Heart left ventricle (tissue), 13 donors: ENCODE measurements at regions not wholly inside any gene's neighbourhood (a gene's known extent, or its start where the extent isn't known, plus 50 kb on each side); places are given as distances from the start of the nearest gene placed in this dataset.
"Not testable (repeated sequence)": the region's sequence is repeated elsewhere in the genome, so short reads cannot be mapped to it uniquely, and the experiment has no call there.

Experiments
- POLR2A ChIP-seq, 2 donors: fragments of 450-650 bp; IDR thresholded peaks; one replicate each; pipeline ENCODE4 v1.6.1; 2017; ENCODE audit warnings: antibody characterized with exemption in 2 of 2, mild to moderate bottlenecking in 2 of 2, moderate library complexity in 2 of 2
- TF ChIP-seq, protein P1 (sequence below), 12 donors: fragments of 200-600 bp; sonication (generic) in 4 of 12; IDR thresholded peaks; one replicate each; pipeline versions ENCODE4 v1.5.0 to v1.8.0; 2018 to 2022; ENCODE audit warnings: antibody characterized with exemption in 12 of 12, mild to moderate bottlenecking in 5 of 12
- donor health status: ischemic (EF 13 %, LVEDD 7.1; RV severe dilation, severe dysfunction).
- donor health status: DM: no; HTN: yes; CAD: no.
- donor health status: DM: no; HTN: no; CAD: no.
- donor health status: ischemic (EF 25% LVEDD 6.9; RV normal size, moderate dysfunction).
- donor health status: ischemic (EF 25% LVEDD 5.7; RV mildly dilated, moderate dysfunction).
- donor health status: ischemic (EF 35%, LVEDD 5.7; RV mildly dilated, moderate dysfunction).
- donor health status: nonischemic (EF 11% LVEDD 7.7; RV severe dilation, severe dysfunction).
- donor health status: DM: yes; HTN: yes; CAD: no.
- donor health status: PGD.
- donor health status: ischemic (EF 29% LVEDD 5.4; RV normal size, mild dysfunction).
- donor health status: nonischemic (EF 23%, LVEDD 6.1; RV moderate dilation, normal function).

- TF ChIP-seq, protein P1, sequence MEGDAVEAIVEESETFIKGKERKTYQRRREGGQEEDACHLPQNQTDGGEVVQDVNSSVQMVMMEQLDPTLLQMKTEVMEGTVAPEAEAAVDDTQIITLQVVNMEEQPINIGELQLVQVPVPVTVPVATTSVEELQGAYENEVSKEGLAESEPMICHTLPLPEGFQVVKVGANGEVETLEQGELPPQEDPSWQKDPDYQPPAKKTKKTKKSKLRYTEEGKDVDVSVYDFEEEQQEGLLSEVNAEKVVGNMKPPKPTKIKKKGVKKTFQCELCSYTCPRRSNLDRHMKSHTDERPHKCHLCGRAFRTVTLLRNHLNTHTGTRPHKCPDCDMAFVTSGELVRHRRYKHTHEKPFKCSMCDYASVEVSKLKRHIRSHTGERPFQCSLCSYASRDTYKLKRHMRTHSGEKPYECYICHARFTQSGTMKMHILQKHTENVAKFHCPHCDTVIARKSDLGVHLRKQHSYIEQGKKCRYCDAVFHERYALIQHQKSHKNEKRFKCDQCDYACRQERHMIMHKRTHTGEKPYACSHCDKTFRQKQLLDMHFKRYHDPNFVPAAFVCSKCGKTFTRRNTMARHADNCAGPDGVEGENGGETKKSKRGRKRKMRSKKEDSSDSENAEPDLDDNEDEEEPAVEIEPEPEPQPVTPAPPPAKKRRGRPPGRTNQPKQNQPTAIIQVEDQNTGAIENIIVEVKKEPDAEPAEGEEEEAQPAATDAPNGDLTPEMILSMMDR (IDR thresholded peaks at IDR 0.05) = not testable (repeated sequence)
- not testable (repeated sequence) for TF ChIP-seq POLR2A (IDR thresholded peaks at IDR 0.05)
Observed at GRCh38 chr2:111313711-111314110, 193.0 kb downstream of the BCL2L11 start.
